ENCODE measurements at regions not wholly inside any gene's neighbourhood (a gene's known extent, or its start where the extent isn't known, plus 50 kb on each side); places are given as distances from the start of the nearest gene placed in this dataset.
A peak's percentile ranks its signal among the peaks of the same experiment; 100 is the strongest.

- peak; percentile 32 for DNase-seq (ENCODE audit: low read depth)
- no peak overlapping the region for H3K4me3 ChIP-seq (ENCODE audit: low read depth, low read length)
- TF ChIP-seq CTCF (IDR thresholded peaks at IDR 0.05; ENCODE audit: insufficient read depth, low read depth, low read length): no peak
Measured at GRCh38 chr15:60115579-60116380, 111.7 kb downstream of the FOXB1 start.

GRCh38 chr15:60116456-60117089 is 112.5 kb downstream of the FOXB1 start:
- TF ChIP-seq CTCF (IDR thresholded peaks at IDR 0.05; ENCODE audit: insufficient read depth, low read depth, low read length): no peak
- no peak overlapping the region for H3K4me3 ChIP-seq (ENCODE audit: low read depth, low read length)
- DNase-seq (ENCODE audit: low read depth): no peak

GRCh38 chr15:60118146-60118545 is 114.0 kb downstream of the FOXB1 start:
- TF ChIP-seq CTCF (IDR thresholded peaks at IDR 0.05; ENCODE audit: insufficient read depth, low read depth, low read length): no peak
- no peak overlapping the region for H3K4me3 ChIP-seq (ENCODE audit: low read depth, low read length)
- DNase-seq (ENCODE audit: low read depth): no peak

GRCh38 chr15:60118626-60119025 is 114.5 kb downstream of the FOXB1 start:
- no peak overlapping the region for H3K4me3 ChIP-seq (ENCODE audit: low read depth, low read length)
- TF ChIP-seq CTCF (IDR thresholded peaks at IDR 0.05; ENCODE audit: insufficient read depth, low read depth, low read length): no peak
- DNase-seq (ENCODE audit: low read depth): no peak

- TF ChIP-seq CTCF (IDR thresholded peaks at IDR 0.05; ENCODE audit: insufficient read depth, low read depth, low read length): no peak
- DNase-seq (ENCODE audit: low read depth): no peak
- no peak overlapping the region for H3K4me3 ChIP-seq (ENCODE audit: low read depth, low read length)
Measured at GRCh38 chr15:60119101-60119500, 115.0 kb downstream of the FOXB1 start.

GRCh38 chr15:60120100-60120499 is 116.0 kb downstream of the FOXB1 start:
- no peak for DNase-seq (ENCODE audit: low read depth)
- H3K4me3 ChIP-seq (ENCODE audit: low read depth, low read length): no peak overlapping the region
- no peak for TF ChIP-seq CTCF (IDR thresholded peaks at IDR 0.05; ENCODE audit: insufficient read depth, low read depth, low read length)

Measured in fibroblast of villous mesenchyme (primary cell).